ENCODE measurements at regions not wholly inside any gene's neighbourhood (a gene's known extent, or its start where the extent isn't known, plus 50 kb on each side); places are given as distances from the start of the nearest gene placed in this dataset.

DNA sequence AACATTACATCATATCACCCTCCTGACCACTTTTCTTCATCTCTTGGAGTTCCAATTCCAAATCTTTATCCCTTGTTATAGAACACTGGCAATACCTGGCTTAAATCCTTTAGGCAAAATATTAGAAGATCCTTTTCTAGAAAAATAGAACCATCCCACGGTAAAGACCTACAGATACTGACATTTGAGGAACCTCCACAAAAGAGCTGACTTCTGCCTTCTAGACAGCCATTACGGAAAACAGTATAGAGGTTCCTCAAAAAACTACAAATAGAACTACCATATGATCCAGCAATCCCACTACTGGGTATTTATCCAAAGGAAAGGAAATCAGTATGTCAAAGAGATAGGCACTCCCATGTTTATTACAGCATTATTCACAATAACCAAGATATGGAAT, 241.7 kb upstream of the AMIGO2 start:
- no peak for ATAC-seq
- intact Hi-C loops (cut with DNase I) = no loop called here
- Histone ChIP-seq H3K36me3 (replicated peaks in 1 of 2; ENCODE audit: insufficient read depth in 1 of 2, low read depth in 2 of 2) (no peaks in the 10 kb centered on the region), H3K4me1 (peaks cover 12% of the 10 kb centered on the region), H3K27me3 (no peaks in the 10 kb centered on the region), H3K4me3 (no peak overlapping the region), H3K27ac (no peak overlapping the region), H3K9me3 (no peaks in the 10 kb centered on the region)
- TF ChIP-seq CTCF (IDR thresholded peaks at IDR 0.05) (no peak), POLR2A (IDR thresholded peaks at IDR 0.05) (no peak)
- no peak for DNase-seq
- 11 to 59% methylated on average over 2 of the region's 2 CpGs for WGBS, 2 donors

GRCh38 chr12:47319746-47320145, 240.0 kb upstream of the AMIGO2 start:
- Histone ChIP-seq H3K9me3 (no peaks in the 10 kb centered on the region), H3K4me3 (no peak overlapping the region), H3K27me3 (no peaks in the 10 kb centered on the region), H3K4me1 (peaks cover 12% of the 10 kb centered on the region), H3K27ac (no peak overlapping the region), H3K36me3 (replicated peaks in 1 of 2; ENCODE audit: insufficient read depth in 1 of 2, low read depth in 2 of 2) (no peaks in the 10 kb centered on the region)
- WGBS, 2 donors = 92 to 93% methylated on average over 1 of the region's 1 CpG
- ATAC-seq (no peak), DNase-seq (no peak)
- TF ChIP-seq CTCF (IDR thresholded peaks at IDR 0.05) (no peak), POLR2A (IDR thresholded peaks at IDR 0.05) (no peak)
- intact Hi-C loops (cut with DNase I) = loop anchor here (10.0 kb wide), 1 partner anchor 335 kb away; no protein-coding TSS in a partner anchor

GRCh38 chr12:47318963-47319362, 239.2 kb upstream of the AMIGO2 start:
- intact Hi-C loops (cut with DNase I) = loop anchor here (10.0 kb wide), 1 partner anchor 336 kb away; no protein-coding TSS in a partner anchor
- Histone ChIP-seq H3K4me1 (peaks cover 18% of the 10 kb centered on the region), H3K36me3 (replicated peaks in 1 of 2; ENCODE audit: insufficient read depth in 1 of 2, low read depth in 2 of 2) (no peaks in the 10 kb centered on the region), H3K27ac (no peak overlapping the region), H3K27me3 (no peaks in the 10 kb centered on the region), H3K9me3 (no peaks in the 10 kb centered on the region), H3K4me3 (no peak overlapping the region)
- no peak for DNase-seq
- WGBS, 2 donors = 70 to 74% methylated on average over 4 of the region's 4 CpGs
- TF ChIP-seq CTCF (IDR thresholded peaks at IDR 0.05) (no peak), POLR2A (IDR thresholded peaks at IDR 0.05) (no peak)
- no peak for ATAC-seq

DNA sequence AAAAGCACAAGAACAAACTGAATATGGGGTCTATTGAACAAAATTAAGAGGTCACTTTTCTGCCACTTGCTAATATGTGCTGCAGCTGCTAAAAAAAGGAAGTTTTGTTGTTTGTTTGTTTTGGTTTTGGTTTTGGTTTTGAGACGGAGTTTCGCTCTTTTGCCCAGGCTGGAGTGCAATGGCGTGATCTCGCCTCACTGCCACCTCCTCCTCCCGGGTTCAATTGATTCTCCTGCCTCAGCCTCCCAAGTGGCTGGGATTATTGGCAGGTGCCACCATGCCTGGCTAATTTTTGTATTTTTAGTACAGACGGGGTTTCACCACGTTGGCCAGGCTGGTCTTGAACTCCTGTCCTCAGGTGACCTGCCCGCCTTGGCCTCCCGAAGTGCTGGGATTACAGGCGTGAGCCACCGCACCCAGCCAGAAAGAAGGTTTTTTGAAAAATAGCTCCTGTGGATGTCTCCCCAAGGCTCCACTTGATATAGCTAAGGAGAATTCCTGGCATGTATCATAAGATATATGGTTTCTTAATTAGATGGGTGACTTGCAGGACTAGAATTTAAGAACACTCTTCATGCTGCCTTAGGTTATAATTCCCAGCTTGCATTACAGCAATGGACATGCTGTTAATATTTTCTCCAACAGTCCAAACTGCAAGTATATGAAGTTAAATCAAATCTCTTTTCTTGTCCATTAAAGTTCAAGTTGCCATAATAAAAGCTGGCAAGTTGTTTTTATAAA, 237.6 kb upstream of the AMIGO2 start:
- H3K4me1 ChIP-seq = peaks cover 34% of the 10 kb centered on the region
- WGBS, 2 donors = 73 to 80% methylated on average over 10 to 11 of the region's 11 CpGs
- peak overlapping the region in 1 of 4 donors; percentile 15 for H3K27ac ChIP-seq
- TF ChIP-seq CTCF (IDR thresholded peaks at IDR 0.05) (no peak), POLR2A (IDR thresholded peaks at IDR 0.05) (no peak)
- no peak overlapping the region for H3K4me3 ChIP-seq
- intact Hi-C loops (cut with DNase I) = loop anchor here (10.0 kb wide), 1 partner anchor 337 kb away; no protein-coding TSS in a partner anchor
- H3K36me3 ChIP-seq (replicated peaks in 1 of 2; ENCODE audit: insufficient read depth in 1 of 2, low read depth in 2 of 2) = no peaks in the 10 kb centered on the region
- H3K27me3 ChIP-seq = no peaks in the 10 kb centered on the region
- no peak for ATAC-seq
- no peaks in the 10 kb centered on the region for H3K9me3 ChIP-seq
- DNase-seq = no peak

DNA sequence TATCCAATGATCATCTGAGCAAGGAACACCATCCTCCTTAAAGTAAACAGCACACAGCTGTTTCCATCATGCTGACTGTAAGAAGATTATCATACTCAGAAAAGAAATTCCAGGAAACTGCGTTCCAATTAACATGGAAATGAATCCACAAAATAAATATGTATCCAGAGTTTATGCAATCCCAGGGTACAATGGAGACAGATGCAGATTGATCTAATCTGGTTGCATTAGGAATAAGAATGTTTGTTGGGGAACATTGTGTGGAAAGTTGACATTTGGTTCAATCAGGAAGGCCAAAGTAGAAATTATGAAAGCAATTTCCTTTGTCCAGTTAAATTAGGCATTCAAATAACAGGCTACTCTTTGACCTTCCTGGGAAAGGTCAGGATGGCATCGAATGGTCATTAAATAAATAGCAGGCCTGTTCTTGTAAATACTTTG, 236.9 kb upstream of the AMIGO2 start:
- DNase-seq (no peak), ATAC-seq (peak; percentile 34)
- Histone ChIP-seq H3K4me3 (no peak overlapping the region), H3K27ac (peak overlapping the region in 1 of 4 donors; percentile 16), H3K36me3 (replicated peaks in 1 of 2; ENCODE audit: insufficient read depth in 1 of 2, low read depth in 2 of 2) (no peaks in the 10 kb centered on the region), H3K27me3 (no peaks in the 10 kb centered on the region), H3K4me1 (peaks cover 35% of the 10 kb centered on the region), H3K9me3 (no peaks in the 10 kb centered on the region)
- intact Hi-C loops (cut with DNase I) = loop anchor here (10.0 kb wide), 1 partner anchor 338 kb away; no protein-coding TSS in a partner anchor
- WGBS, 2 donors = 13 to 24% methylated on average over 2 of the region's 2 CpGs
- TF ChIP-seq POLR2A (IDR thresholded peaks at IDR 0.05) = no peak
- no peak for TF ChIP-seq CTCF (IDR thresholded peaks at IDR 0.05)
